GM12864 (cell line): ENCODE measurements at regions not wholly inside any gene's neighbourhood (a gene's known extent, or its start where the extent isn't known, plus 50 kb on each side); places are given as distances from the start of the nearest gene placed in this dataset.

Source experiments
- DNase-seq: peaks from one replicate; pipeline ENCODE4 v3.0.0-alpha.2; 2011; ENCODE audit warnings: low read depth
- H3K4me3 ChIP-seq: 2 replicates; pipeline ENCODE4 v1.5.1; 2011; ENCODE audit warnings: mild to moderate bottlenecking, low read depth, low read length, control low read depth
- CTCF ChIP-seq: IDR thresholded peaks from 2 replicates; pipeline ENCODE4 v1.5.1; 2011; ENCODE audit warnings: low read depth, mild to moderate bottlenecking, moderate library complexity, low read length, control low read depth, inconsistent platforms; ENCODE audit errors: missing control alignments

GRCh38 chr2:3951131-3951954 is 248.0 kb downstream of the DCDC2C start:
- no peak for TF ChIP-seq CTCF
- DNase-seq = no peak
- H3K4me3 ChIP-seq = no peak overlapping the region

GRCh38 chr2:3952866-3953516 is 249.6 kb downstream of the DCDC2C start:
- no peak for TF ChIP-seq CTCF
- no peak for DNase-seq

GRCh38 chr2:3954261-3954660 is 250.9 kb downstream of the DCDC2C start:
- DNase-seq = no peak
- H3K4me3 ChIP-seq = no peak overlapping the region
- no peak for TF ChIP-seq CTCF

More at GRCh38 chr2:3952866-3953516, 249.6 kb downstream of the DCDC2C start:
- H3K4me3 ChIP-seq = no peak overlapping the region

GRCh38 chr2:3956406-3956805 is 253.0 kb downstream of the DCDC2C start:
- no peak for TF ChIP-seq CTCF

GRCh38 chr2:3956892-3957291 is 253.5 kb downstream of the DCDC2C start:
- no peak for TF ChIP-seq CTCF
- no peak for DNase-seq
- H3K4me3 ChIP-seq = no peak overlapping the region

More at GRCh38 chr2:3956406-3956805, 253.0 kb downstream of the DCDC2C start:
- no peak for DNase-seq
- no peak overlapping the region for H3K4me3 ChIP-seq

GRCh38 chr2:3958465-3958864 is 255.1 kb downstream of the DCDC2C start:
- TF ChIP-seq CTCF = no peak
- H3K4me3 ChIP-seq = no peak overlapping the region
- no peak for DNase-seq
